ENCODE measurements at regions not wholly inside any gene's neighbourhood (a gene's known extent, or its start where the extent isn't known, plus 50 kb on each side); places are given as distances from the start of the nearest gene placed in this dataset.

GRCh38 chr18:22790545-22791309 lies 142.4 kb upstream of the RBBP8 start:
- H3K36me3 ChIP-seq (ENCODE audit: control insufficient read depth in 1 of 2, insufficient read depth in 2 of 2, low read length in 2 of 2) = no peaks in the 10 kb centered on the region
- no peaks in the 10 kb centered on the region for H3K79me2 ChIP-seq (ENCODE audit: control insufficient read depth, insufficient read depth, low read length, poor library complexity)
- H2BK12ac ChIP-seq (ENCODE audit: low read length) = no peak overlapping the region
- DNase-seq = no peak
- no peak overlapping the region for H2AK5ac ChIP-seq (ENCODE audit: low read length)
- H3K4ac ChIP-seq (ENCODE audit: low read depth, low read length) = no peak overlapping the region
- no CpG with 5 or more reads among the region's 4 CpGs for WGBS (ENCODE audit: extremely low coverage, insufficient coverage, insufficient read length)
- H3K23ac ChIP-seq (ENCODE audit: low read length) = no peak overlapping the region
- H3K9ac ChIP-seq (ENCODE audit: low read length) = no peak overlapping the region
- no peak overlapping the region for H2BK120ac ChIP-seq (ENCODE audit: insufficient read depth, low read length, poor library complexity)
- no peaks in the 10 kb centered on the region for H3K9me3 ChIP-seq (ENCODE audit: insufficient read depth, low read depth, low read length)
- no peak overlapping the region for H3K18ac ChIP-seq (ENCODE audit: low read length)
- H3K4me2 ChIP-seq (ENCODE audit: low read length) = no peak overlapping the region
- H2BK5ac ChIP-seq (ENCODE audit: low read depth, low read length, poor library complexity) = no peak overlapping the region
- H3K4me3 ChIP-seq (ENCODE audit: low read depth, low read length) = no peak overlapping the region
- no peak overlapping the region for H3K14ac ChIP-seq (ENCODE audit: low read length)
- no peak overlapping the region for H2AFZ ChIP-seq (ENCODE audit: insufficient read depth, low read length, poor library complexity)
- H4K91ac ChIP-seq (ENCODE audit: low read depth, low read length) = no peak overlapping the region
- H3K27ac ChIP-seq (ENCODE audit: low read depth, low read length) = no peak overlapping the region
- H3K4me1 ChIP-seq (ENCODE audit: control insufficient read depth in 1 of 2, insufficient read depth in 2 of 2, low read length in 2 of 2) = peaks cover 0 to 2% of the 10 kb centered on the region in 2 experiments
- no peak overlapping the region for H4K8ac ChIP-seq (ENCODE audit: low read depth, low read length)
- no peak overlapping the region for H4K12ac ChIP-seq (ENCODE audit: low read depth, low read length)
- no peaks in the 10 kb centered on the region for H3K79me1 ChIP-seq (ENCODE audit: low read length)
- H3K27me3 ChIP-seq (ENCODE audit: insufficient read depth, low read length) = no peaks in the 10 kb centered on the region

- no peak overlapping the region for H4K8ac ChIP-seq (ENCODE audit: low read depth, low read length)
- H3K18ac ChIP-seq (ENCODE audit: low read length) = no peak overlapping the region
- no peak for DNase-seq
- H3K27me3 ChIP-seq (ENCODE audit: insufficient read depth, low read length) = no peaks in the 10 kb centered on the region
- H3K4ac ChIP-seq (ENCODE audit: low read depth, low read length) = no peak overlapping the region
- H3K4me2 ChIP-seq (ENCODE audit: low read length) = no peak overlapping the region
- WGBS (ENCODE audit: extremely low coverage, insufficient coverage, insufficient read length) = no CpG with 5 or more reads among the region's 2 CpGs
- peaks cover 0 to 2% of the 10 kb centered on the region in 2 experiments for H3K4me1 ChIP-seq (ENCODE audit: control insufficient read depth in 1 of 2, insufficient read depth in 2 of 2, low read length in 2 of 2)
- no peak overlapping the region for H2BK12ac ChIP-seq (ENCODE audit: low read length)
- no peak overlapping the region for H3K27ac ChIP-seq (ENCODE audit: low read depth, low read length)
- no peak overlapping the region for H4K91ac ChIP-seq (ENCODE audit: low read depth, low read length)
- no peaks in the 10 kb centered on the region for H3K79me2 ChIP-seq (ENCODE audit: control insufficient read depth, insufficient read depth, low read length, poor library complexity)
- no peak overlapping the region for H2AFZ ChIP-seq (ENCODE audit: insufficient read depth, low read length, poor library complexity)
- H3K9me3 ChIP-seq (ENCODE audit: insufficient read depth, low read depth, low read length) = no peaks in the 10 kb centered on the region
- no peak overlapping the region for H2AK5ac ChIP-seq (ENCODE audit: low read length)
- H3K23ac ChIP-seq (ENCODE audit: low read length) = no peak overlapping the region
- no peak overlapping the region for H2BK5ac ChIP-seq (ENCODE audit: low read depth, low read length, poor library complexity)
- H2BK120ac ChIP-seq (ENCODE audit: insufficient read depth, low read length, poor library complexity) = no peak overlapping the region
- no peaks in the 10 kb centered on the region for H3K79me1 ChIP-seq (ENCODE audit: low read length)
- no peak overlapping the region for H4K12ac ChIP-seq (ENCODE audit: low read depth, low read length)
- no peak overlapping the region for H3K14ac ChIP-seq (ENCODE audit: low read length)
- no peak overlapping the region for H3K9ac ChIP-seq (ENCODE audit: low read length)
- H3K36me3 ChIP-seq (ENCODE audit: control insufficient read depth in 1 of 2, insufficient read depth in 2 of 2, low read length in 2 of 2) = no peaks in the 10 kb centered on the region
- H3K4me3 ChIP-seq (ENCODE audit: low read depth, low read length) = no peak overlapping the region
Observed at GRCh38 chr18:22791310-22791610, 141.9 kb upstream of the RBBP8 start.

GRCh38 chr18:22796113-22796512 lies 137.0 kb upstream of the RBBP8 start:
- no peak for DNase-seq
- Histone ChIP-seq H3K36me3 (ENCODE audit: control insufficient read depth in 1 of 2, insufficient read depth in 2 of 2, low read length in 2 of 2) (no peaks in the 10 kb centered on the region), H3K4me2 (ENCODE audit: low read length) (no peak overlapping the region), H3K23ac (ENCODE audit: low read length) (no peak overlapping the region), H3K4me3 (ENCODE audit: low read depth, low read length) (no peak overlapping the region), H3K18ac (ENCODE audit: low read length) (no peak overlapping the region), H2AFZ (ENCODE audit: insufficient read depth, low read length, poor library complexity) (no peak overlapping the region), H3K9me3 (ENCODE audit: insufficient read depth, low read depth, low read length) (no peaks in the 10 kb centered on the region), H3K27me3 (ENCODE audit: insufficient read depth, low read length) (no peaks in the 10 kb centered on the region), H3K9ac (ENCODE audit: low read length) (no peak overlapping the region), H3K27ac (ENCODE audit: low read depth, low read length) (no peak overlapping the region), H2AK5ac (ENCODE audit: low read length) (no peak overlapping the region), H2BK12ac (ENCODE audit: low read length) (no peak overlapping the region), H4K12ac (ENCODE audit: low read depth, low read length) (no peak overlapping the region), H4K8ac (ENCODE audit: low read depth, low read length) (no peak overlapping the region), H3K14ac (ENCODE audit: low read length) (no peak overlapping the region), H3K79me2 (ENCODE audit: control insufficient read depth, insufficient read depth, low read length, poor library complexity) (no peaks in the 10 kb centered on the region), H2BK5ac (ENCODE audit: low read depth, low read length, poor library complexity) (no peak overlapping the region), H3K4me1 (ENCODE audit: control insufficient read depth in 1 of 2, insufficient read depth in 2 of 2, low read length in 2 of 2) (no peaks in the 10 kb centered on the region), H4K91ac (ENCODE audit: low read depth, low read length) (no peak overlapping the region), H2BK120ac (ENCODE audit: insufficient read depth, low read length, poor library complexity) (no peak overlapping the region), H3K79me1 (ENCODE audit: low read length) (no peaks in the 10 kb centered on the region), H3K4ac (ENCODE audit: low read depth, low read length) (no peak overlapping the region)
- WGBS (ENCODE audit: extremely low coverage, insufficient coverage, insufficient read length) = no CpG with 5 or more reads among the region's 4 CpGs

GRCh38 chr18:22800551-22800951 lies 132.6 kb upstream of the RBBP8 start:
- Histone ChIP-seq H3K79me2 (ENCODE audit: control insufficient read depth, insufficient read depth, low read length, poor library complexity) (no peaks in the 10 kb centered on the region), H2AK5ac (ENCODE audit: low read length) (no peak overlapping the region), H2AFZ (ENCODE audit: insufficient read depth, low read length, poor library complexity) (no peak overlapping the region), H3K4ac (ENCODE audit: low read depth, low read length) (no peak overlapping the region), H4K8ac (ENCODE audit: low read depth, low read length) (no peak overlapping the region), H3K9ac (ENCODE audit: low read length) (no peak overlapping the region), H2BK12ac (ENCODE audit: low read length) (no peak overlapping the region), H4K12ac (ENCODE audit: low read depth, low read length) (no peak overlapping the region), H3K23ac (ENCODE audit: low read length) (no peak overlapping the region), H3K14ac (ENCODE audit: low read length) (no peak overlapping the region), H3K4me3 (ENCODE audit: low read depth, low read length) (no peak overlapping the region), H3K9me3 (ENCODE audit: insufficient read depth, low read depth, low read length) (no peaks in the 10 kb centered on the region), H3K18ac (ENCODE audit: low read length) (no peak overlapping the region), H3K36me3 (ENCODE audit: control insufficient read depth in 1 of 2, insufficient read depth in 2 of 2, low read length in 2 of 2) (no peaks in the 10 kb centered on the region), H4K91ac (ENCODE audit: low read depth, low read length) (no peak overlapping the region), H2BK5ac (ENCODE audit: low read depth, low read length, poor library complexity) (no peak overlapping the region), H2BK120ac (ENCODE audit: insufficient read depth, low read length, poor library complexity) (no peak overlapping the region), H3K4me1 (ENCODE audit: control insufficient read depth in 1 of 2, insufficient read depth in 2 of 2, low read length in 2 of 2) (no peaks in the 10 kb centered on the region), H3K79me1 (ENCODE audit: low read length) (no peaks in the 10 kb centered on the region), H3K4me2 (ENCODE audit: low read length) (no peak overlapping the region), H3K27ac (ENCODE audit: low read depth, low read length) (no peak overlapping the region), H3K27me3 (ENCODE audit: insufficient read depth, low read length) (no peaks in the 10 kb centered on the region)
- no peak for DNase-seq
- WGBS (ENCODE audit: extremely low coverage, insufficient coverage, insufficient read length) = no CpG with 5 or more reads among the region's 7 CpGs

Data from trophoblast cell (in vitro differentiated cells and primary cell).